ENCODE measurements at regions not wholly inside any gene's neighbourhood (a gene's known extent, or its start where the extent isn't known, plus 50 kb on each side); places are given as distances from the start of the nearest gene placed in this dataset.

- no peaks in the 10 kb centered on the region for H3K27me3 ChIP-seq
- no peaks in the 10 kb centered on the region for H3K4me1 ChIP-seq
- H3K36me3 ChIP-seq, result no peaks in the 10 kb centered on the region
- DNase-seq, result no peak
- no peaks in the 10 kb centered on the region for H3K9me3 ChIP-seq
- no peak overlapping the region for H3K4me3 ChIP-seq
- TF ChIP-seq CTCF (IDR thresholded peaks at IDR 0.05), result no peak
- no peak for TF ChIP-seq POLR2A (IDR thresholded peaks at IDR 0.05)
- H3K27ac ChIP-seq, result no peak overlapping the region
These were observed 346.8 kb downstream of the STK39 start for GRCh38 chr2:167900435-167901114.

- Histone ChIP-seq H3K36me3 (no peaks in the 10 kb centered on the region), H3K27me3 (no peaks in the 10 kb centered on the region), H3K27ac (no peak overlapping the region), H3K9me3 (no peaks in the 10 kb centered on the region), H3K4me1 (no peaks in the 10 kb centered on the region), H3K4me3 (no peak overlapping the region)
- TF ChIP-seq CTCF (IDR thresholded peaks at IDR 0.05) (no peak), POLR2A (IDR thresholded peaks at IDR 0.05) (no peak)
- no peak for DNase-seq
These were observed 349.1 kb downstream of the STK39 start for GRCh38 chr2:167898340-167898739.

GRCh38 chr2:167891841-167892240, 355.6 kb downstream of the STK39 start:
- TF ChIP-seq POLR2A (IDR thresholded peaks at IDR 0.05) (no peak), CTCF (IDR thresholded peaks at IDR 0.05) (no peak)
- Histone ChIP-seq H3K9me3 (no peaks in the 10 kb centered on the region), H3K4me3 (no peak overlapping the region), H3K27ac (no peak overlapping the region), H3K4me1 (no peaks in the 10 kb centered on the region), H3K27me3 (no peaks in the 10 kb centered on the region), H3K36me3 (no peaks in the 10 kb centered on the region)
- no peak for DNase-seq

DNA sequence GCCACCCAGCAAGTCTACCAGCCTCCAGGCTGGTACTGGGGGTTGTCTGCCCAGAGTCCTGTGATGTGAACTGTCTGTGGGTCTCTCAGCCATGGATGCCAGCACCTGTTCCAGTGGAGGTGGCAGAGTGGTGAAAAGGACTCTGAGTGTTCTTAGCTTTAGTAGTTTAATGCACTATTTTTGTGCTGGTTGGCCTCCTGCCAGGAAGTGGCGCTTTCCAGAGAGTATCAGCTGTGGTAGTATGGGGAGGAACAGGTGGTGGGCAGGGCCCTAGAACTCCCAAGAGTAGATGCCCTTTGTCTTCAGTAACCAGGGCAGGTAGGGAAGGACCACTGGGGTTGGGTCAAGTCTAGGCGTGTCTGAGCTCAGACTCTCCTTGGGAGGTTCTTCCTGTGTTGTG, 356.7 kb downstream of the STK39 start:
- Histone ChIP-seq H3K27me3 (no peaks in the 10 kb centered on the region), H3K36me3 (no peaks in the 10 kb centered on the region), H3K9me3 (no peaks in the 10 kb centered on the region), H3K4me1 (no peaks in the 10 kb centered on the region), H3K4me3 (no peak overlapping the region), H3K27ac (no peak overlapping the region)
- TF ChIP-seq POLR2A (IDR thresholded peaks at IDR 0.05) (no peak), CTCF (IDR thresholded peaks at IDR 0.05) (no peak)
- no peak for DNase-seq

- Histone ChIP-seq H3K9me3 (no peaks in the 10 kb centered on the region), H3K27me3 (no peaks in the 10 kb centered on the region), H3K36me3 (no peaks in the 10 kb centered on the region), H3K27ac (no peak overlapping the region), H3K4me3 (no peak overlapping the region), H3K4me1 (no peaks in the 10 kb centered on the region)
- TF ChIP-seq CTCF (IDR thresholded peaks at IDR 0.05), result no peak
- no peak for TF ChIP-seq POLR2A (IDR thresholded peaks at IDR 0.05)
- no peak for DNase-seq
These were observed 367.0 kb downstream of the STK39 start for GRCh38 chr2:167880415-167880814.

DNA sequence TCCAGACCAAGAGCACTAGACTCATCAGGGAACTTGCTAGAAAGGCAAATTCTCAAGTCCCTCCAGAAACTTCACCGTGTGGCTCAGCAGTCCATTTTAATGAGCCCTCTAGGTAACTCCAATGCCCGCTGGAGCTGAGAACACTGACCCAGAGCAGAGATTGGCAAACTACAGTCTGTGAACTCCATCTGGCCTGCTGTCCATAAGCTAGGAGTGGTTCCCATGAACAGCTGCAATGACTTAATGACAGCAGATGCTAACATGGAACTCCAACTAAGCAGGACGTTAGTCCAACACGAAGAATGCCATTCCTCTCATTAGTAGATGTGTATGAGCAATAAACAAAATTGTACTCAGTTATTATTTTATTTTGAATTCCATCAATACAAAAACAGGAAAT, 371.9 kb downstream of the STK39 start:
- H3K4me3 ChIP-seq, result no peak overlapping the region
- H3K27ac ChIP-seq, result no peak overlapping the region
- no peaks in the 10 kb centered on the region for H3K4me1 ChIP-seq
- no peak for DNase-seq
- H3K27me3 ChIP-seq, result no peaks in the 10 kb centered on the region
- no peaks in the 10 kb centered on the region for H3K36me3 ChIP-seq
- TF ChIP-seq CTCF (IDR thresholded peaks at IDR 0.05) (no peak), POLR2A (IDR thresholded peaks at IDR 0.05) (no peak)
- no peaks in the 10 kb centered on the region for H3K9me3 ChIP-seq
